ENCODE measurements at regions not wholly inside any gene's neighbourhood (a gene's known extent, or its start where the extent isn't known, plus 50 kb on each side); places are given as distances from the start of the nearest gene placed in this dataset.

GRCh38 chrY:15326673-15327072 is 802.3 kb downstream of the NLGN4Y start:
- H3K27ac ChIP-seq (ENCODE audit: low read length) = no peak overlapping the region
- DNase-seq = no peak
- no peak overlapping the region for H3K4me3 ChIP-seq (ENCODE audit: low read length)
- no peak for ATAC-seq
- H3K9me3 ChIP-seq (ENCODE audit: control insufficient read depth, low read length) = no peaks in the 10 kb centered on the region
- intact Hi-C loops (cut with DNase I) = no loop called here
- WGBS = 65% methylated on average over 5 of the region's 5 CpGs
- no peaks in the 10 kb centered on the region for H3K4me1 ChIP-seq (ENCODE audit: control insufficient read depth, insufficient read depth, low read length)
- H3K27me3 ChIP-seq (ENCODE audit: control insufficient read depth, insufficient read depth) = no peaks in the 10 kb centered on the region

DNA sequence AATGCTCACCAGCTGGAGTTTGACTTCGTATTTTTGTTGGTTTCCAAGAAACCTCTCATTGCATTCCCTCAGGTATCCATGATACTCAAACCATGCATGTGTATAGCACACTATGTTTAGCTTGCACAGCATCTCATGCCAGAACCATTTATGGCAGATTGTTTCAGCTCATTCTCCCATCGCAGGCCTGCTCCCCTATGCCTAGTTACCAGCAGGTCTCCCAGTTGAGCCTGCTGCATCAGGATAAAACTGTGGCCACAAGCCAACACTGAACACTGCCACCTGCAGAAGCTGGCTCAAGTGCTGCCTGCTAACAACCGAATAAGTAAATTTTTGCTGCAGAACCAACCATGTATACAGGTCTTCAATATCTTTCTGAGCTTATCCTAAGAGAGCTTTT is 804.5 kb downstream of the NLGN4Y start:
- 84% methylated on average over 3 of the region's 3 CpGs for WGBS
- no peak for DNase-seq
- no peak overlapping the region for H3K4me3 ChIP-seq (ENCODE audit: low read length)
- no peaks in the 10 kb centered on the region for H3K27me3 ChIP-seq (ENCODE audit: control insufficient read depth, insufficient read depth)
- no peak overlapping the region for H3K27ac ChIP-seq (ENCODE audit: low read length)
- no peaks in the 10 kb centered on the region for H3K4me1 ChIP-seq (ENCODE audit: control insufficient read depth, insufficient read depth, low read length)
- ATAC-seq = no peak
- H3K9me3 ChIP-seq (ENCODE audit: control insufficient read depth, low read length) = no peaks in the 10 kb centered on the region
- intact Hi-C loops (cut with DNase I) = no loop called here

- Histone ChIP-seq H3K9me3 (ENCODE audit: control insufficient read depth, low read length) (no peaks in the 10 kb centered on the region), H3K27me3 (ENCODE audit: control insufficient read depth, insufficient read depth) (no peaks in the 10 kb centered on the region), H3K4me1 (ENCODE audit: control insufficient read depth, insufficient read depth, low read length) (no peaks in the 10 kb centered on the region), H3K27ac (ENCODE audit: low read length) (no peak overlapping the region), H3K4me3 (ENCODE audit: low read length) (no peak overlapping the region)
- intact Hi-C loops (cut with DNase I) = no loop called here
- ATAC-seq = no peak
- DNase-seq = no peak
- 71% methylated on average over 4 of the region's 4 CpGs for WGBS
Observed at GRCh38 chrY:15343522-15343921, 819.2 kb downstream of the NLGN4Y start.

DNA sequence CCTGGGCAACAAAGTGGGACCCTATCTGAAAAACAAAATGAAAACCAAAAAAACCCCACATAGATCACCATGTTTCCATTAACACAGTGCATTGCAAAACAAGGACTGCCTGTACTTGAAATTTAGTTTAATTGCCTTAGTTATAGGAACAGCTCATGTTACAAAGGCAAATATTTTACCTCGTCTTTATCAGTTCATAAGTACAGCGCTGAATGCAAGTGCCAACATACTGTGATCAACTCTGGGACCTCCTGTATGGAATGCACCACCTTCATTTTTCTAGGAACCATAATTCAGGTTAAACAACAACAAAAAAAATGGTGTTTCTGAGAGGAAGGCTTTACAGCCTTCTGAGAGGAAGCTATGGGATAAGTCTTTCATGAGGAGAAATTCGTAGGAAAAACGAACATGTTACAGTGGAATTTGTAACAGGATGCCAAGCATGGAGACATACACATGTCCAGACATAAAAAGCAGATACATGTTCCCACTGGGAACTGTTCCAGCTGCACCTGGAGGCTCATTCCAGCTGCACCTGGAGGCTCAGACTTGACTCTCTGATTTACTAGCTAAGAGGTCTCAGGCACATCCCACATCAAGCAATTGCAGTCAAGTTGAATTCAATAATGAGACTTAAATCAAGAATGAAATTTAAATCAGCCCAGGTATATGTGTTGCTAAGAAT is 821.3 kb downstream of the NLGN4Y start:
- H3K27me3 ChIP-seq (ENCODE audit: control insufficient read depth, insufficient read depth) = no peaks in the 10 kb centered on the region
- H3K4me3 ChIP-seq (ENCODE audit: low read length) = no peak overlapping the region
- no peaks in the 10 kb centered on the region for H3K4me1 ChIP-seq (ENCODE audit: control insufficient read depth, insufficient read depth, low read length)
- ATAC-seq (no peak), DNase-seq (no peak)
- no peaks in the 10 kb centered on the region for H3K9me3 ChIP-seq (ENCODE audit: control insufficient read depth, low read length)
- intact Hi-C loops (cut with DNase I) = no loop called here
- no peak overlapping the region for H3K27ac ChIP-seq (ENCODE audit: low read length)
- 75% methylated on average over 4 of the region's 4 CpGs for WGBS

- H3K9me3 ChIP-seq (ENCODE audit: control insufficient read depth, low read length) = no peaks in the 10 kb centered on the region
Observed at GRCh38 chrY:15349351-15349750, 825.0 kb downstream of the NLGN4Y start.

GRCh38 chrY:15355321-15355720 is 831.0 kb downstream of the NLGN4Y start:
- intact Hi-C loops (cut with DNase I) = no loop called here
- no peaks in the 10 kb centered on the region for H3K4me1 ChIP-seq (ENCODE audit: control insufficient read depth, insufficient read depth, low read length)
- no peaks in the 10 kb centered on the region for H3K9me3 ChIP-seq (ENCODE audit: control insufficient read depth, low read length)
- ATAC-seq (no peak), DNase-seq (no peak)
- no peak overlapping the region for H3K4me3 ChIP-seq (ENCODE audit: low read length)
- no peaks in the 10 kb centered on the region for H3K27me3 ChIP-seq (ENCODE audit: control insufficient read depth, insufficient read depth)
- WGBS = 81% methylated on average over 3 of the region's 3 CpGs
- no peak overlapping the region for H3K27ac ChIP-seq (ENCODE audit: low read length)

More at GRCh38 chrY:15349351-15349750, 825.0 kb downstream of the NLGN4Y start:
- WGBS = 50% methylated on average over 2 of the region's 2 CpGs
- DNase-seq (no peak), ATAC-seq (no peak)
- H3K4me3 ChIP-seq (ENCODE audit: low read length) = no peak overlapping the region
- H3K27ac ChIP-seq (ENCODE audit: low read length) = no peak overlapping the region
- no peaks in the 10 kb centered on the region for H3K27me3 ChIP-seq (ENCODE audit: control insufficient read depth, insufficient read depth)
- H3K4me1 ChIP-seq (ENCODE audit: control insufficient read depth, insufficient read depth, low read length) = no peaks in the 10 kb centered on the region
- intact Hi-C loops (cut with DNase I) = no loop called here

DNA sequence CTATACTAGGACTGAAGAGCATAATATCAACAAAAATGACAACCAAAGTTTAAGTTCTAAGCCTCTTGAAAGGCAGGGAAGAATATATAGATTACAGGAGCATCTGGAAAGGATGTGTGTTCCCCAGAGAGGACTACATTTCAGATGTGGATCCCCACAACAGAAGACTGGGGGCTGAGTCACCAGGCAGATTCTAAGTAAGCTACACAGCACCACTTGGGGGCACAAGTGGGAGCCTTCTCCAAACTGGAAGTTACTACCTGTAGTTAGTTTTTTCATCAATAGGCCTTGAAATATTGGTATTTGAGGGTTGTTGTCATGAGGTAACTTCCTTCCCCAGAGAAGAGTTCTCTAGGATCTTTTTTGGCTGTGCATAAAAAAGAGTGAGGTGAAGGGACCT is 836.1 kb downstream of the NLGN4Y start:
- DNase-seq (no peak), ATAC-seq (no peak)
- intact Hi-C loops (cut with DNase I) = no loop called here
- Histone ChIP-seq H3K4me1 (ENCODE audit: control insufficient read depth, insufficient read depth, low read length) (no peaks in the 10 kb centered on the region), H3K4me3 (ENCODE audit: low read length) (no peak overlapping the region), H3K9me3 (ENCODE audit: control insufficient read depth, low read length) (no peaks in the 10 kb centered on the region), H3K27me3 (ENCODE audit: control insufficient read depth, insufficient read depth) (no peaks in the 10 kb centered on the region), H3K27ac (ENCODE audit: low read length) (no peak overlapping the region)

GRCh38 chrY:15364996-15365395 is 840.7 kb downstream of the NLGN4Y start:
- Histone ChIP-seq H3K4me3 (ENCODE audit: low read length) (no peak overlapping the region), H3K9me3 (ENCODE audit: control insufficient read depth, low read length) (no peaks in the 10 kb centered on the region), H3K27me3 (ENCODE audit: control insufficient read depth, insufficient read depth) (no peaks in the 10 kb centered on the region), H3K4me1 (ENCODE audit: control insufficient read depth, insufficient read depth, low read length) (no peaks in the 10 kb centered on the region), H3K27ac (ENCODE audit: low read length) (no peak overlapping the region)
- WGBS = 64% methylated on average over 4 of the region's 4 CpGs
- DNase-seq (no peak), ATAC-seq (no peak)
- intact Hi-C loops (cut with DNase I) = no loop called here

DNA sequence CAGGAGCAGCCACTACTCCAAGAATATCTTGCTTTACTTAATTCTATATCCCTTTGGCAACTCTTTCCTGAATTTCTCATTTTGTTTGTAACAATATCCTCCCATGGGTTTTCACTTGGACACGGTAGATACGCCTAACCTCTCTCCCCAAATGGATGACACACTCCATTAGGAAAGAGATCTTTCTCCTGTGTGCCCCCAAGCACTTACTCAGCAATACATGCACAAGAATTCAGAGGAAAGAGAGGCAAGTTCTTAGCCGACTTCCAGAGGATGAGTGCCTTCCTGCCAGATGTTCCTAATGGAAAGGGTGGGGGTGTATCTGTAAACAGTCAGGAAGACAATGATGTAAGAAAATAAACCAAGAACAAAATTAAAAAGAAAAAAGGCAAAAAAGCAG is 844.5 kb downstream of the NLGN4Y start:
- no peak for ATAC-seq
- no peak for DNase-seq
- intact Hi-C loops (cut with DNase I) = no loop called here
- no peaks in the 10 kb centered on the region for H3K27me3 ChIP-seq (ENCODE audit: control insufficient read depth, insufficient read depth)
- H3K9me3 ChIP-seq (ENCODE audit: control insufficient read depth, low read length) = no peaks in the 10 kb centered on the region
- no peak overlapping the region for H3K4me3 ChIP-seq (ENCODE audit: low read length)
- H3K27ac ChIP-seq (ENCODE audit: low read length) = no peak overlapping the region
- no peaks in the 10 kb centered on the region for H3K4me1 ChIP-seq (ENCODE audit: control insufficient read depth, insufficient read depth, low read length)
- 34% methylated on average over 3 of the region's 3 CpGs for WGBS

- no peaks in the 10 kb centered on the region for H3K4me1 ChIP-seq (ENCODE audit: control insufficient read depth, insufficient read depth, low read length)
- no peak overlapping the region for H3K4me3 ChIP-seq (ENCODE audit: low read length)
- H3K27ac ChIP-seq (ENCODE audit: low read length) = no peak overlapping the region
- no peaks in the 10 kb centered on the region for H3K27me3 ChIP-seq (ENCODE audit: control insufficient read depth, insufficient read depth)
- ATAC-seq (no peak), DNase-seq (no peak)
- no peaks in the 10 kb centered on the region for H3K9me3 ChIP-seq (ENCODE audit: control insufficient read depth, low read length)
- intact Hi-C loops (cut with DNase I) = no loop called here
- 81% methylated on average over 1 of the region's 1 CpG for WGBS
Observed at GRCh38 chrY:15385178-15385577, 860.8 kb downstream of the NLGN4Y start.

DNA sequence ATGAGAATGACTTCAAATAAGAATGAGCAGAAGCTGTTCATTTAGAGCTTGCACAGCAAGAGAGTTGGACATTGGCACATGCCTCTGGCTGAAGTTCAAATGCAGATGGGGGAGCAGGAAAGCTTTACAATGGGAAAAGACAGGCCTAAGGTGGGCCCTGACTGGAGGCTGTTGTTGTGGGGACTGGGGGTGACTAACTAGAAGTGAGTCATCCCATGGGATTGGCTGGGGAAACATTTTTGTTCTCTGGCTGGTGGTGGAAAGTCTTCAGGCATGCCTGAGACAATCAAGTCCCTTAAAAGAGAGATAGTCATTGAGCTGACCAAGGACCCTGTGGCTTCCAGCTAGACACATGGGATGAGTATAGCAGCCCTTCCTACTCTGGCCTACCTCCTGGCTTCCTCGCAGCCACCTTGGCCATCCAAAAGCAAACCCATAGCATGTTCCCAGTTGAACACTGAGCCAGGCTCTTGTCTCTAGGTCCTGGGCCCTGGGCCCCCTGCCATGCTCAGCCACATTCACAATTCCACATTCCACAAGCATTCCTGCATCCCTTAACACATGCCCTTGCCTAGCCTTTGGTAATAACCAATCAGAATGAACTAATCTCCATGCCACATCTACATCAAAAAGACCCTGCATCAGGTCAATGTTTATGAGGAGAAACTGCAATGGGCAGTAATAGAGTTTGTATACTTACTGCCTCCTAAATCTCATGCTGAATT is 873.4 kb downstream of the NLGN4Y start:
- Histone ChIP-seq H3K27me3 (ENCODE audit: control insufficient read depth, insufficient read depth) (no peaks in the 10 kb centered on the region), H3K27ac (ENCODE audit: low read length) (no peak overlapping the region), H3K4me3 (ENCODE audit: low read length) (no peak overlapping the region), H3K4me1 (ENCODE audit: control insufficient read depth, insufficient read depth, low read length) (no peaks in the 10 kb centered on the region), H3K9me3 (ENCODE audit: control insufficient read depth, low read length) (no peaks in the 10 kb centered on the region)
- DNase-seq = no peak
- ATAC-seq = no peak
- intact Hi-C loops (cut with DNase I) = no loop called here
- WGBS = 94% methylated on average over 1 of the region's 1 CpG
